ENCODE measurements at regions not wholly inside any gene's neighbourhood (a gene's known extent, or its start where the extent isn't known, plus 50 kb on each side); places are given as distances from the start of the nearest gene placed in this dataset.

GRCh38 chr20:58056021-58056591, 172.3 kb downstream of the ANKRD60 start:
- ATAC-seq (ENCODE audit: insufficient read depth, low FRiP score) (no peak), DNase-seq (no peak)
- H3K27me3 ChIP-seq (ENCODE audit: control insufficient read depth in 3 of 3, insufficient read depth in 3 of 3, low read length in 2 of 3), result peaks cover 0 to 2% (median 0%) of the 10 kb centered on the region in 3 donors
- no peak overlapping the region for H3K27ac ChIP-seq (ENCODE audit: low read depth in 1 of 2, low read length in 1 of 2)
- no peaks in the 10 kb centered on the region for H3K36me3 ChIP-seq (ENCODE audit: control insufficient read depth in 4 of 4, insufficient read depth in 4 of 4, low read length in 4 of 4)
- H3K9ac ChIP-seq (ENCODE audit: insufficient read depth in 1 of 2, low read length in 2 of 2), result no peak overlapping the region
- peaks cover 0 to 7% (median 2%) of the 10 kb centered on the region in 4 donors for H3K9me3 ChIP-seq (ENCODE audit: control insufficient read depth in 4 of 4, insufficient read depth in 3 of 4, low read length in 3 of 4)
- H3K4me3 ChIP-seq, result no peak overlapping the region
- H3K4me1 ChIP-seq (ENCODE audit: control insufficient read depth in 5 of 5, insufficient read depth in 5 of 5, low read length in 5 of 5), result peaks cover 0 to 30% (median 7%) of the 10 kb centered on the region in 5 donors
- WGBS, 2 donors, result 87 to 94% methylated on average over 10 of the region's 10 CpGs
- TF ChIP-seq CTCF (IDR thresholded peaks at IDR 0.05; ENCODE audit: control extremely low read depth, extremely low read depth), result no peak

GRCh38 chr20:58054780-58055373, 173.6 kb downstream of the ANKRD60 start:
- Histone ChIP-seq H3K9me3 (ENCODE audit: control insufficient read depth in 4 of 4, insufficient read depth in 3 of 4, low read length in 3 of 4) (peaks cover 0 to 7% (median 2%) of the 10 kb centered on the region in 4 donors), H3K9ac (ENCODE audit: insufficient read depth in 1 of 2, low read length in 2 of 2) (no peak overlapping the region), H3K27ac (ENCODE audit: low read depth in 1 of 2, low read length in 1 of 2) (peak overlapping the region in 1 of 2 donors; percentile 5), H3K27me3 (ENCODE audit: control insufficient read depth in 3 of 3, insufficient read depth in 3 of 3, low read length in 2 of 3) (peaks cover 0 to 2% (median 0%) of the 10 kb centered on the region in 3 donors), H3K36me3 (ENCODE audit: control insufficient read depth in 4 of 4, insufficient read depth in 4 of 4, low read length in 4 of 4) (no peaks in the 10 kb centered on the region), H3K4me1 (ENCODE audit: control insufficient read depth in 5 of 5, insufficient read depth in 5 of 5, low read length in 5 of 5) (peaks cover 0 to 30% (median 7%) of the 10 kb centered on the region in 5 donors), H3K4me3 (no peak overlapping the region)
- DNase-seq (peak; percentile 94 to 96 (median 96)), ATAC-seq (ENCODE audit: insufficient read depth, low FRiP score) (peak; percentile 41)
- WGBS, 2 donors, result 33 to 54% methylated on average over 11 of the region's 11 CpGs
- no peak for TF ChIP-seq CTCF (IDR thresholded peaks at IDR 0.05; ENCODE audit: control extremely low read depth, extremely low read depth)

GRCh38 chr20:58054082-58054779, 174.2 kb downstream of the ANKRD60 start:
- no peak for TF ChIP-seq CTCF (IDR thresholded peaks at IDR 0.05; ENCODE audit: control extremely low read depth, extremely low read depth)
- no peak overlapping the region for H3K9ac ChIP-seq (ENCODE audit: insufficient read depth in 1 of 2, low read length in 2 of 2)
- no peaks in the 10 kb centered on the region for H3K36me3 ChIP-seq (ENCODE audit: control insufficient read depth in 4 of 4, insufficient read depth in 4 of 4, low read length in 4 of 4)
- peaks cover 0 to 26% (median 7%) of the 10 kb centered on the region in 5 donors for H3K4me1 ChIP-seq (ENCODE audit: control insufficient read depth in 5 of 5, insufficient read depth in 5 of 5, low read length in 5 of 5)
- DNase-seq, result no peak
- peaks cover 0 to 2% (median 0%) of the 10 kb centered on the region in 3 donors for H3K27me3 ChIP-seq (ENCODE audit: control insufficient read depth in 3 of 3, insufficient read depth in 3 of 3, low read length in 2 of 3)
- 51 to 61% methylated on average over 6 of the region's 6 CpGs for WGBS, 2 donors
- H3K9me3 ChIP-seq (ENCODE audit: control insufficient read depth in 4 of 4, insufficient read depth in 3 of 4, low read length in 3 of 4), result peaks cover 0 to 7% (median 2%) of the 10 kb centered on the region in 4 donors
- ATAC-seq (ENCODE audit: insufficient read depth, low FRiP score), result no peak
- H3K27ac ChIP-seq (ENCODE audit: low read depth in 1 of 2, low read length in 1 of 2), result peak overlapping the region in 1 of 2 donors; percentile 5
- H3K4me3 ChIP-seq, result no peak overlapping the region

Data from lung (tissue), 11 donors.